Heart right ventricle (tissue), 16 donors: ENCODE measurements at regions not wholly inside any gene's neighbourhood (a gene's known extent, or its start where the extent isn't known, plus 50 kb on each side); places are given as distances from the start of the nearest gene placed in this dataset.

Experiments
- ATAC-seq, 8 donors: fragments of 200-7000 bp; cut with Tn5 transposase; one replicate each; pipeline ENCODE4 v1.9.1; 2020; ENCODE audit warnings: mild to moderate bottlenecking in 8 of 8, moderate library complexity in 8 of 8, moderate number of reproducible peaks in 1 of 8
- DNase-seq, 2 donors: peaks; one replicate each; pipeline ENCODE4 v3.0.0-alpha.2; 2020
- H3K27ac ChIP-seq, 10 donors: fragments of 200-600 bp; sonication (generic) in 2 of 10; one replicate each; pipeline versions ENCODE4 v1.5.0 to v1.8.0; 2020 to 2022; ENCODE audit warnings: mild to moderate bottlenecking in 3 of 10
- H3K27me3 ChIP-seq, 7 donors: fragments of 200-600 bp; one replicate each; pipeline ENCODE4 v1.8.0; 2021 to 2022; ENCODE audit warnings: mild to moderate bottlenecking in 2 of 7
- H3K36me3 ChIP-seq, 9 donors: fragments of 200-600 bp; sonication (generic) in 1 of 9; one replicate each; pipeline versions ENCODE4 v1.5.0 to v1.8.0; 2020 to 2022; ENCODE audit warnings: mild to moderate bottlenecking in 2 of 9
- H3K4me1 ChIP-seq, 9 donors: fragments of 200-600 bp; sonication (generic) in 1 of 9; one replicate each; pipeline versions ENCODE4 v1.5.0 to v1.8.0; 2020 to 2022; ENCODE audit warnings: mild to moderate bottlenecking in 4 of 9
- H3K4me3 ChIP-seq, 10 donors: fragments of 200-600 bp; sonication (generic) in 2 of 10; one replicate each; pipeline versions ENCODE4 v1.5.0 to v1.8.0; 2020 to 2022; ENCODE audit warnings: mild to moderate bottlenecking in 7 of 10, moderate library complexity in 2 of 10
- H3K9me3 ChIP-seq, 11 donors: fragments of 200-600 bp in 10 of 11; sonication (generic) in 2 of 11; one replicate each; pipeline versions ENCODE4 v1.5.0 to v1.8.0; 2013 to 2022; ENCODE audit warnings: mild to moderate bottlenecking in 2 of 11, control low read depth in 1 of 11, moderate library complexity in 1 of 11
- CTCF ChIP-seq, 9 donors: fragments of 200-600 bp; sonication (generic) in 2 of 9; IDR thresholded peaks; one replicate each; pipeline versions ENCODE4 v1.5.0 to v1.8.0; 2021 to 2022; ENCODE audit warnings: antibody characterized with exemption in 9 of 9, mild to moderate bottlenecking in 5 of 9, moderate library complexity in 1 of 9
- WGBS, 2 donors: extraction: QIAGEN DNeasy Blood & Tissue Kit; methylation state at CpG; one replicate each; pipeline ENCODE4 v1.1.7; 2013; ENCODE audit warnings: inconsistent platforms in 1 of 2; 5-methylcytosine and 5-hydroxymethylcytosine counted together
- intact Hi-C, 10 donors: fragments of 100-400 bp; cut with DNase I; formaldehyde crosslinking; loops; one replicate each; pipeline versions ENCODE4 v1.11.1 to v1.14.2; 2022
- donor health status: Arrhythmogenic right ventricular cardiomyopathy.
- donor health status: ischemic (EF 13 %, LVEDD 7.1; RV severe dilation, severe dysfunction).
- donor health status: healthy with polysubstance abuse.
- donor health status: DM: no; HTN: yes; CAD: no.
- donor health status: DM: no; HTN: no; CAD: no.
- donor health status: ischemic (EF 25% LVEDD 6.9; RV normal size, moderate dysfunction).
- donor health status: ischemic (EF 25% LVEDD 5.7; RV mildly dilated, moderate dysfunction).
- donor health status: healthy.
- donor health status: DM: yes; HTN: yes; CAD: no.
- donor health status: Ischemic cardiomyopathy.
- donor health status: ischemic (EF 35%, LVEDD 5.7; RV mildly dilated, moderate dysfunction).
- donor health status: nonischemic (EF 11% LVEDD 7.7; RV severe dilation, severe dysfunction).
- donor health status: DM: yes; HTN: yes; CAD: no.
- donor health status: PGD.
- donor health status: ischemic (EF 29% LVEDD 5.4; RV normal size, mild dysfunction).
- donor health status: nonischemic (EF 23%, LVEDD 6.1; RV moderate dilation, normal function).

GRCh38 chr6:115617031-115617430, 443.7 kb downstream of the FRK start:
- ATAC-seq (no peak), DNase-seq (no peak)
- Histone ChIP-seq H3K9me3 (no peaks in the 10 kb centered on the region), H3K36me3 (no peaks in the 10 kb centered on the region), H3K4me3 (no peak overlapping the region), H3K27me3 (no peaks in the 10 kb centered on the region), H3K27ac (no peak overlapping the region), H3K4me1 (no peaks in the 10 kb centered on the region)
- WGBS, 2 donors: 65 to 70% methylated on average over 1 of the region's 1 CpG
- TF ChIP-seq CTCF (IDR thresholded peaks at IDR 0.05): no peak
- intact Hi-C loops: loop anchor here in 1 of 10 donors (10.0 kb wide), 1 partner anchor 488 kb away; the partner anchor contains the start of gene NT5DC1

GRCh38 chr6:115613488-115613887, 447.2 kb downstream of the FRK start:
- no peak overlapping the region for H3K4me3 ChIP-seq
- no peak for TF ChIP-seq CTCF (IDR thresholded peaks at IDR 0.05)
- no peak for DNase-seq
- H3K27ac ChIP-seq: no peak overlapping the region
- no peaks in the 10 kb centered on the region for H3K4me1 ChIP-seq
- intact Hi-C loops: loop anchor here in 1 of 10 donors (10.0 kb wide), 1 partner anchor 491 kb away; the partner anchor contains the start of gene NT5DC1
- 60 to 78% methylated on average over 3 of the region's 3 CpGs for WGBS, 2 donors
- no peaks in the 10 kb centered on the region for H3K27me3 ChIP-seq
- no peaks in the 10 kb centered on the region for H3K36me3 ChIP-seq
- ATAC-seq: peak in 1 of 8 donors; percentile 44
- no peaks in the 10 kb centered on the region for H3K9me3 ChIP-seq

GRCh38 chr6:115612796-115613479, 447.8 kb downstream of the FRK start:
- no peak for TF ChIP-seq CTCF (IDR thresholded peaks at IDR 0.05)
- Histone ChIP-seq H3K4me1 (no peaks in the 10 kb centered on the region), H3K27ac (no peak overlapping the region), H3K4me3 (no peak overlapping the region), H3K27me3 (no peaks in the 10 kb centered on the region), H3K9me3 (no peaks in the 10 kb centered on the region), H3K36me3 (no peaks in the 10 kb centered on the region)
- DNase-seq: no peak
- intact Hi-C loops: loop anchor here in 1 of 10 donors (10.0 kb wide), 1 partner anchor 492 kb away; the partner anchor contains the start of gene NT5DC1
- 56 to 58% methylated on average over 7 of the region's 7 CpGs for WGBS, 2 donors
- ATAC-seq: no peak

- Histone ChIP-seq H3K4me3 (no peak overlapping the region), H3K36me3 (no peaks in the 10 kb centered on the region), H3K9me3 (peaks cover 0 to under 1% (median 0%) of the 10 kb centered on the region in 11 donors), H3K27ac (no peak overlapping the region), H3K27me3 (no peaks in the 10 kb centered on the region), H3K4me1 (no peaks in the 10 kb centered on the region)
- ATAC-seq: no peak
- no peak for TF ChIP-seq CTCF (IDR thresholded peaks at IDR 0.05)
- WGBS, 2 donors: 2 to 43% methylated on average over 1 of the region's 1 CpG
- DNase-seq: no peak
- intact Hi-C loops: loop anchor here in 1 of 10 donors (10.0 kb wide), 1 partner anchor 493 kb away; the partner anchor contains the start of gene NT5DC1
Measured at GRCh38 chr6:115612216-115612615, 448.5 kb downstream of the FRK start.
